Tibial artery (tissue), 4 donors: ENCODE measurements at regions not wholly inside any gene's neighbourhood (a gene's known extent, or its start where the extent isn't known, plus 50 kb on each side); places are given as distances from the start of the nearest gene placed in this dataset.

Source experiments
- DNase-seq, 2 donors: peaks; one replicate each; pipeline ENCODE4 v3.0.0-alpha.2; 2019
- H3K27ac ChIP-seq, 2 donors: fragments of 200-600 bp; sonication (generic) in 1 of 2; 1 replicate in 1 of 2; 2 replicates in 1 of 2; pipeline ENCODE4 v1.5.1; 2018 to 2019; ENCODE audit warnings: mild to moderate bottlenecking in 1 of 2
- H3K27me3 ChIP-seq, 2 donors: fragments of 200-600 bp; sonication (generic) in 1 of 2; one replicate each; pipeline versions ENCODE4 v1.5.1 to v1.6.0; 2016 to 2019
- H3K36me3 ChIP-seq, 3 donors: fragments of 200-600 bp; sonication (generic) in 2 of 3; one replicate each; pipeline ENCODE4 v1.5.1; 2016 to 2019; ENCODE audit warnings: mild to moderate bottlenecking in 2 of 3
- H3K4me1 ChIP-seq, 4 donors: fragments of 200-600 bp; sonication (generic) in 2 of 4; 1 replicate in 3 of 4; 2 replicates in 1 of 4; pipeline ENCODE4 v1.5.1; 2016 to 2019
- H3K4me3 ChIP-seq, 2 donors: fragments of 200-600 bp; sonication (generic) in 1 of 2; 1 replicate in 1 of 2; 2 replicates in 1 of 2; pipeline ENCODE4 v1.5.1; 2018 to 2019; ENCODE audit warnings: mild to moderate bottlenecking in 2 of 2
- H3K9me3 ChIP-seq, 3 donors: fragments of 200-600 bp; sonication (generic) in 1 of 3; one replicate each; pipeline ENCODE4 v1.5.1; 2016 to 2019
- CTCF ChIP-seq, 2 experiments: fragments of 200-600 bp in 1 of 2; fragments of 450-650 bp in 1 of 2; IDR thresholded peaks; one replicate each; pipeline ENCODE4 v1.5.1; 2017 to 2019; ENCODE audit warnings: antibody characterized with exemption in 2 of 2, mild to moderate bottlenecking in 1 of 2, moderate library complexity in 1 of 2
- intact Hi-C: fragments of 100-400 bp; cut with DNase I; formaldehyde crosslinking; loops from one replicate; pipeline ENCODE4 v1.15.0; 2023; ENCODE audit warnings: low total_unique reads

- peaks cover 0 to 3% (median 0%) of the 10 kb centered on the region in 3 donors for H3K9me3 ChIP-seq
- TF ChIP-seq CTCF (IDR thresholded peaks at IDR 0.05) = no peak
- H3K36me3 ChIP-seq = no peaks in the 10 kb centered on the region
- DNase-seq = no peak
- intact Hi-C loops = no loop called here
- H3K27ac ChIP-seq = no peak overlapping the region
- no peaks in the 10 kb centered on the region for H3K4me1 ChIP-seq
- H3K27me3 ChIP-seq = no peaks in the 10 kb centered on the region
- H3K4me3 ChIP-seq = no peak overlapping the region
Observed at GRCh38 chr2:187171318-187171717, 276.7 kb downstream of the CALCRL start.

- intact Hi-C loops = no loop called here
- Histone ChIP-seq H3K9me3 (peaks cover 0 to 3% (median 0%) of the 10 kb centered on the region in 3 donors), H3K4me3 (no peak overlapping the region), H3K27ac (no peak overlapping the region), H3K4me1 (no peaks in the 10 kb centered on the region), H3K27me3 (no peaks in the 10 kb centered on the region), H3K36me3 (no peaks in the 10 kb centered on the region)
- TF ChIP-seq CTCF (IDR thresholded peaks at IDR 0.05) = no peak
- no peak for DNase-seq
Observed at GRCh38 chr2:187169864-187170263, 278.2 kb downstream of the CALCRL start.

- no peaks in the 10 kb centered on the region for H3K27me3 ChIP-seq
- H3K4me3 ChIP-seq = no peak overlapping the region
- TF ChIP-seq CTCF (IDR thresholded peaks at IDR 0.05) = no peak
- no peaks in the 10 kb centered on the region for H3K4me1 ChIP-seq
- intact Hi-C loops = no loop called here
- no peaks in the 10 kb centered on the region for H3K9me3 ChIP-seq
- no peak for DNase-seq
- no peak overlapping the region for H3K27ac ChIP-seq
- H3K36me3 ChIP-seq = no peaks in the 10 kb centered on the region
Observed at GRCh38 chr2:187168720-187169713, 279.0 kb downstream of the CALCRL start.

- no peak for DNase-seq
Observed at GRCh38 chr2:187167491-187167890, 280.6 kb downstream of the CALCRL start.

GRCh38 chr2:187165936-187166610 lies 282.0 kb downstream of the CALCRL start:
- no peak for TF ChIP-seq CTCF (IDR thresholded peaks at IDR 0.05)
- Histone ChIP-seq H3K27ac (no peak overlapping the region), H3K9me3 (no peaks in the 10 kb centered on the region), H3K36me3 (no peaks in the 10 kb centered on the region), H3K4me1 (no peaks in the 10 kb centered on the region), H3K27me3 (no peaks in the 10 kb centered on the region), H3K4me3 (no peak overlapping the region)
- no peak for DNase-seq
- intact Hi-C loops = no loop called here

More at GRCh38 chr2:187167491-187167890, 280.6 kb downstream of the CALCRL start:
- H3K36me3 ChIP-seq = no peaks in the 10 kb centered on the region
- H3K27ac ChIP-seq = no peak overlapping the region
- no peak overlapping the region for H3K4me3 ChIP-seq
- H3K27me3 ChIP-seq = no peaks in the 10 kb centered on the region
- intact Hi-C loops = no loop called here
- H3K4me1 ChIP-seq = no peaks in the 10 kb centered on the region
- no peak for TF ChIP-seq CTCF (IDR thresholded peaks at IDR 0.05)
- H3K9me3 ChIP-seq = no peaks in the 10 kb centered on the region
